HepG2 (cell line): ENCODE measurements at regions not wholly inside any gene's neighbourhood (a gene's known extent, or its start where the extent isn't known, plus 50 kb on each side); places are given as distances from the start of the nearest gene placed in this dataset.

ENCODE experiments used
- ATAC-seq: fragments of 200-7000 bp; cut with Tn5 transposase; 3 replicates; pipeline ENCODE4 v1.9.1; 2020; ENCODE audit warnings: mild to moderate bottlenecking, moderate library complexity
- BruUV-seq: library from RNA; stranded (reverse); fragments of 400-500 nt; replicated peaks from 2 replicates; lab custom pipeline; 2021; lab: Mats Ljungman, UMichigan
- CTCF ChIA-PET: fragments of 300-600 bp; formaldehyde crosslinking; extraction: SDS; loops from one replicate; lab custom pipeline; 2021; ENCODE audit warnings: low total read pairs, inconsistent platforms, low intra/inter-chr PET ratio; lab: Yijun Ruan, JAX
- POLR2A ChIA-PET: fragments of 350-600 bp; sonication (Branson Sonifier 250); formaldehyde crosslinking; loops from one replicate; lab custom pipeline; 2020; ENCODE audit warnings: antibody characterized with exemption, inconsistent platforms; lab: Yijun Ruan, JAX
- DNase-seq: peaks from one replicate; pipeline ENCODE4 v3.0.0-alpha.2; 2015; ENCODE audit warnings: low spot score
- FAIRE-seq: peaks from 3 replicates; lab custom pipeline; 2011; peaks lifted over from hg19 to GRCh38; lab: Jason Lieb, UNC
- H2AFZ ChIP-seq: one replicate; pipeline ENCODE4 v1.6.1; 2011; ENCODE audit warnings: low read length, inconsistent platforms
- H3K27ac ChIP-seq: fragments of 300-600 bp; 3 replicates; pipeline ENCODE4 v1.8.0; 2011; ENCODE audit warnings: mixed run types, mild to moderate bottlenecking, mixed read lengths, low read length, inconsistent platforms; ENCODE audit not compliant: insufficient read depth; ENCODE audit errors: extremely low read length
- H3K27me3 ChIP-seq, 2 experiments: fragments of 200-600 bp in 1 of 2; 2 replicates in 1 of 2; 3 replicates in 1 of 2; pipeline versions ENCODE4 v1.6.0 to v1.8.0; 2011; ENCODE audit warnings: low read length in 2 of 2, mild to moderate bottlenecking in 2 of 2, moderate library complexity in 2 of 2, inconsistent platforms in 1 of 2; ENCODE audit not compliant: insufficient read depth in 2 of 2, control insufficient read depth in 1 of 2
- H3K36me3 ChIP-seq, 2 experiments: fragments of 200-600 bp in 1 of 2; replicated peaks in 1 of 2; 2 replicates in 1 of 2; 3 replicates in 1 of 2; pipeline versions ENCODE4 v1.5.1 to v1.8.0; 2011; ENCODE audit warnings: low read length in 2 of 2, inconsistent platforms in 1 of 2; ENCODE audit not compliant: insufficient read depth in 2 of 2, control insufficient read depth in 1 of 2
- H3K4me1 ChIP-seq: 2 replicates; pipeline ENCODE4 v1.5.1; 2012; ENCODE audit warnings: low read length, inconsistent platforms; ENCODE audit not compliant: insufficient read depth
- H3K4me2 ChIP-seq: 2 replicates; pipeline ENCODE4 v1.6.0; 2011; ENCODE audit warnings: low read depth, low read length, inconsistent platforms
- H3K4me3 ChIP-seq, 3 experiments: fragments of 200-600 bp in 1 of 3; sonication (generic), shearing (Covaris generic) in 1 of 3; replicated peaks in 1 of 3; 2 replicates each; pipeline ENCODE4 v1.5.1; 2011 to 2016; ENCODE audit warnings: low read length in 3 of 3, inconsistent platforms in 2 of 3, low read depth in 2 of 3, mild to moderate bottlenecking in 2 of 3, control low read depth in 1 of 3, mixed read lengths in 1 of 3; ENCODE audit not compliant: insufficient read depth in 1 of 3
- H3K79me2 ChIP-seq: one replicate; pipeline ENCODE4 v1.6.1; 2011; ENCODE audit warnings: low read length, inconsistent platforms; ENCODE audit not compliant: insufficient read depth
- H3K9ac ChIP-seq: 2 replicates; pipeline ENCODE4 v1.6.0; 2011; ENCODE audit warnings: mild to moderate bottlenecking, low read depth, low read length, inconsistent platforms; ENCODE audit not compliant: insufficient read depth
- H3K9me3 ChIP-seq: 2 replicates; pipeline ENCODE4 v1.5.1; 2012; ENCODE audit warnings: mild to moderate bottlenecking, low read length
- H4K20me1 ChIP-seq: 2 replicates; pipeline ENCODE4 v1.6.0; 2011; ENCODE audit warnings: inconsistent platforms, mild to moderate bottlenecking, low read length, moderate library complexity; ENCODE audit not compliant: insufficient read depth
- GZF1 ChIP-seq: sonication (generic); formaldehyde crosslinking; IDR thresholded peaks from 2 replicates; pipeline ENCODE4 v1.5.1; 2020; ENCODE audit warnings: mild to moderate bottlenecking, missing genetic modification reagents
- HNF1B ChIP-seq: sonication (generic); formaldehyde crosslinking; IDR thresholded peaks from 2 replicates; pipeline ENCODE4 v1.5.1; 2020; ENCODE audit warnings: mild to moderate bottlenecking, moderate library complexity, missing genetic modification reagents
- ZBTB3 ChIP-seq: sonication (generic); formaldehyde crosslinking; IDR thresholded peaks from 2 replicates; pipeline ENCODE4 v1.4.0; 2020; ENCODE audit warnings: low read depth, mild to moderate bottlenecking, moderate library complexity, missing genetic modification reagents, borderline replicate concordance
- ZIK1 ChIP-seq: sonication (generic); formaldehyde crosslinking; IDR thresholded peaks from 2 replicates; pipeline ENCODE4 v1.5.0; 2020; ENCODE audit warnings: mild to moderate bottlenecking, low read depth, missing genetic modification reagents, borderline replicate concordance
- ZNF10 ChIP-seq: sonication (generic); formaldehyde crosslinking; IDR thresholded peaks from 2 replicates; pipeline ENCODE4 v1.4.0; 2020; ENCODE audit warnings: mild to moderate bottlenecking, low read depth, missing genetic modification reagents, borderline replicate concordance
- ZNF124 ChIP-seq: sonication (generic); formaldehyde crosslinking; IDR thresholded peaks from 2 replicates; pipeline ENCODE4 v1.4.0; 2020; ENCODE audit warnings: missing genetic modification reagents
- ZNF20 ChIP-seq: sonication (generic); formaldehyde crosslinking; IDR thresholded peaks from 2 replicates; pipeline ENCODE4 v1.4.0; 2020; ENCODE audit warnings: mild to moderate bottlenecking, moderate library complexity, missing genetic modification reagents
- ZNF552 ChIP-seq: sonication (generic); formaldehyde crosslinking; IDR thresholded peaks from 2 replicates; pipeline ENCODE4 v1.9.0; 2022; ENCODE audit warnings: missing genetic modification reagents, mild to moderate bottlenecking, borderline replicate concordance
- WGBS: methylation state at CpG from one replicate; pipeline ENCODE4 v1.1.6; 2017; ENCODE audit warnings: low lambda C conversion rate; 5-methylcytosine and 5-hydroxymethylcytosine counted together
- in situ Hi-C: cut with HindIII; loops from 2 replicates; pipeline ENCODE4 v1.10.0; 2017; ENCODE audit warnings: low pct_unique_long_range_greater_than_20kb; ENCODE audit not compliant: extremely low pct_ligation_motif_present
- intact Hi-C: fragments of 100-400 bp; cut with micrococcal nuclease; formaldehyde crosslinking; loops from one replicate; pipeline ENCODE4 v1.10.0; 2022; ENCODE audit not compliant: unreplicated experiment
- TF ChIP-seq, protein P1 (sequence below), 2 experiments: sonication (generic) in 1 of 2; formaldehyde crosslinking in 1 of 2; IDR thresholded peaks; 2 replicates each; pipeline versions ENCODE4 v1.6.1 to v1.9.0; 2014 to 2022; ENCODE audit warnings: antibody characterized with exemption in 1 of 2, borderline replicate concordance in 1 of 2, inconsistent platforms in 1 of 2, low read depth in 1 of 2, missing genetic modification reagents in 1 of 2

- Histone ChIP-seq H3K27ac (no peak overlapping the region), H3K4me2 (no peak overlapping the region), H3K9ac (no peak overlapping the region), H3K36me3 (no peaks in the 10 kb centered on the region), H3K4me1 (no peaks in the 10 kb centered on the region), H3K9me3 (no peaks in the 10 kb centered on the region), H3K79me2 (no peaks in the 10 kb centered on the region), H2AFZ (no peak overlapping the region), H4K20me1 (no peaks in the 10 kb centered on the region), H3K4me3 (no peak overlapping the region), H3K27me3 (no peaks in the 10 kb centered on the region; a peak in 1 of 5 replicates)
- TF ChIP-seq GZF1 (CRISPR knock-in tag) (no peak), ZIK1 (CRISPR knock-in tag) (no peak), ZNF20 (CRISPR knock-in tag) (no peak), ZNF10 (CRISPR knock-in tag) (no peak)
- DNase-seq (no peak), FAIRE-seq (no peak), ATAC-seq (no peak)
- in situ Hi-C loops (no loop called here), intact Hi-C loops (no loop called here)
- WGBS = 28% methylated on average over 8 of the region's 8 CpGs
- POLR2A ChIA-PET = no interaction called here
- CTCF ChIA-PET = no interaction called here
- BruUV-seq = no TSS peak
These were observed 139.3 kb upstream of the PHACTR1 start for GRCh38 chr6:12577124-12577850.

DNA sequence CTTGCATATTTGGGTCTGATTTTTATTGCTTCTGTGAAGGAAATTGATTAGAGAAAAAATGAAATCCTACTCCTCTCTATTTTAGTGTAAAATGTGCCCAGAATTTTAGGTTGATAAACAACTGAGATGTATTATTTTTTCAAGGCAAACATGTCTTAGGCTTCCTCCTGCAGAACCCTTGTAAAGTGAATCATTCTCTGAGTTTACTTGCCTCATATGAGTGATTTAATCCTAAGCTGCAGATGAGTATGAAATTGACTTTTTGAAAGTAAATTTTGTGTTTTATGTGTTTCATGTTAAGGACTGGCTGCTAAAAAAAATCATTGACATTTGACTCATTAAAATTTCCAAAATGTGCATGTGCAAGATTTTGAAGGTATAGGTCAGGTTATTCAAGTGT is 138.5 kb upstream of the PHACTR1 start:
- Histone ChIP-seq H3K4me1 (no peaks in the 10 kb centered on the region), H3K9ac (no peak overlapping the region), H3K9me3 (no peaks in the 10 kb centered on the region), H3K4me2 (no peak overlapping the region), H3K27me3 (no peaks in the 10 kb centered on the region; a peak in 1 of 5 replicates), H3K4me3 (no peak overlapping the region), H4K20me1 (no peaks in the 10 kb centered on the region), H3K36me3 (no peaks in the 10 kb centered on the region), H2AFZ (no peak overlapping the region), H3K79me2 (no peaks in the 10 kb centered on the region), H3K27ac (no peak overlapping the region)
- in situ Hi-C loops = no loop called here
- ChIA-PET POLR2A (no interaction called here), CTCF (no interaction called here)
- ATAC-seq (no peak), DNase-seq (no peak), FAIRE-seq (no peak)
- intact Hi-C loops = no loop called here
- no TSS peak for BruUV-seq
- TF ChIP-seq ZNF124 (CRISPR knock-in tag) = no peak
- TF ChIP-seq ZBTB3 = no peak
- TF ChIP-seq, protein P1, sequence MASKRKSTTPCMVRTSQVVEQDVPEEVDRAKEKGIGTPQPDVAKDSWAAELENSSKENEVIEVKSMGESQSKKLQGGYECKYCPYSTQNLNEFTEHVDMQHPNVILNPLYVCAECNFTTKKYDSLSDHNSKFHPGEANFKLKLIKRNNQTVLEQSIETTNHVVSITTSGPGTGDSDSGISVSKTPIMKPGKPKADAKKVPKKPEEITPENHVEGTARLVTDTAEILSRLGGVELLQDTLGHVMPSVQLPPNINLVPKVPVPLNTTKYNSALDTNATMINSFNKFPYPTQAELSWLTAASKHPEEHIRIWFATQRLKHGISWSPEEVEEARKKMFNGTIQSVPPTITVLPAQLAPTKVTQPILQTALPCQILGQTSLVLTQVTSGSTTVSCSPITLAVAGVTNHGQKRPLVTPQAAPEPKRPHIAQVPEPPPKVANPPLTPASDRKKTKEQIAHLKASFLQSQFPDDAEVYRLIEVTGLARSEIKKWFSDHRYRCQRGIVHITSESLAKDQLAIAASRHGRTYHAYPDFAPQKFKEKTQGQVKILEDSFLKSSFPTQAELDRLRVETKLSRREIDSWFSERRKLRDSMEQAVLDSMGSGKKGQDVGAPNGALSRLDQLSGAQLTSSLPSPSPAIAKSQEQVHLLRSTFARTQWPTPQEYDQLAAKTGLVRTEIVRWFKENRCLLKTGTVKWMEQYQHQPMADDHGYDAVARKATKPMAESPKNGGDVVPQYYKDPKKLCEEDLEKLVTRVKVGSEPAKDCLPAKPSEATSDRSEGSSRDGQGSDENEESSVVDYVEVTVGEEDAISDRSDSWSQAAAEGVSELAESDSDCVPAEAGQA (IDR thresholded peaks at IDR 0.05; ENCODE audit: low read depth) = no peak
- TF ChIP-seq, protein P1 (CRISPR knock-in tag; IDR thresholded peaks at IDR 0.05; ENCODE audit: borderline replicate concordance) = no peak
- no peak for TF ChIP-seq ZNF552
- TF ChIP-seq HNF1B = no peak
